Esophagus (tissue), 2 donors: ENCODE measurements at regions not wholly inside any gene's neighbourhood (a gene's known extent, or its start where the extent isn't known, plus 50 kb on each side); places are given as distances from the start of the nearest gene placed in this dataset.

Source experiments
- H3K27ac ChIP-seq, 2 donors: one replicate each; pipeline ENCODE4 v1.5.1; 2013; ENCODE audit warnings: low read depth in 2 of 2, mild to moderate bottlenecking in 2 of 2, inconsistent platforms in 1 of 2, low read length in 1 of 2, moderate library complexity in 1 of 2
- H3K27me3 ChIP-seq, 2 donors: one replicate each; pipeline ENCODE4 v1.6.1; 2013; ENCODE audit warnings: low read length in 2 of 2, control low read depth in 1 of 2, mild to moderate bottlenecking in 1 of 2; ENCODE audit not compliant: insufficient read depth in 2 of 2, control insufficient read depth in 1 of 2
- H3K36me3 ChIP-seq, 2 donors: one replicate each; pipeline ENCODE4 v1.6.1; 2013; ENCODE audit warnings: low read length in 1 of 2; ENCODE audit not compliant: control insufficient read depth in 2 of 2, insufficient read depth in 2 of 2
- H3K4me1 ChIP-seq, 2 donors: one replicate each; pipeline ENCODE4 v1.6.1; 2013; ENCODE audit warnings: low read length in 1 of 2; ENCODE audit not compliant: control insufficient read depth in 2 of 2, insufficient read depth in 2 of 2
- H3K4me3 ChIP-seq, 2 donors: one replicate each; pipeline ENCODE4 v1.5.1; 2013; ENCODE audit warnings: low read length in 2 of 2, mild to moderate bottlenecking in 2 of 2, low read depth in 1 of 2, moderate library complexity in 1 of 2
- H3K9me3 ChIP-seq, 2 donors: one replicate each; pipeline ENCODE4 v1.6.1; 2013; ENCODE audit warnings: mild to moderate bottlenecking in 2 of 2, low read depth in 1 of 2, low read length in 1 of 2, moderate library complexity in 1 of 2; ENCODE audit not compliant: control insufficient read depth in 2 of 2, insufficient read depth in 1 of 2
- WGBS, 2 donors: extraction: QIAGEN DNeasy Blood & Tissue Kit; methylation state at CpG; one replicate each; pipeline ENCODE4 v1.1.7; 2013; 5-methylcytosine and 5-hydroxymethylcytosine counted together
- donor health status: healthy with polysubstance abuse.
- donor health status: Bipolar disorder and iron deficiency.

- H3K27ac ChIP-seq, result no peak overlapping the region
- no peaks in the 10 kb centered on the region for H3K36me3 ChIP-seq
- H3K4me1 ChIP-seq, result no peaks in the 10 kb centered on the region
- H3K27me3 ChIP-seq, result no peaks in the 10 kb centered on the region
- peaks cover 0 to 6% of the 10 kb centered on the region in 2 donors for H3K9me3 ChIP-seq
- H3K4me3 ChIP-seq, result no peak overlapping the region
Measured at GRCh38 chr18:52118684-52119083, 221.3 kb upstream of the DCC start.

DNA sequence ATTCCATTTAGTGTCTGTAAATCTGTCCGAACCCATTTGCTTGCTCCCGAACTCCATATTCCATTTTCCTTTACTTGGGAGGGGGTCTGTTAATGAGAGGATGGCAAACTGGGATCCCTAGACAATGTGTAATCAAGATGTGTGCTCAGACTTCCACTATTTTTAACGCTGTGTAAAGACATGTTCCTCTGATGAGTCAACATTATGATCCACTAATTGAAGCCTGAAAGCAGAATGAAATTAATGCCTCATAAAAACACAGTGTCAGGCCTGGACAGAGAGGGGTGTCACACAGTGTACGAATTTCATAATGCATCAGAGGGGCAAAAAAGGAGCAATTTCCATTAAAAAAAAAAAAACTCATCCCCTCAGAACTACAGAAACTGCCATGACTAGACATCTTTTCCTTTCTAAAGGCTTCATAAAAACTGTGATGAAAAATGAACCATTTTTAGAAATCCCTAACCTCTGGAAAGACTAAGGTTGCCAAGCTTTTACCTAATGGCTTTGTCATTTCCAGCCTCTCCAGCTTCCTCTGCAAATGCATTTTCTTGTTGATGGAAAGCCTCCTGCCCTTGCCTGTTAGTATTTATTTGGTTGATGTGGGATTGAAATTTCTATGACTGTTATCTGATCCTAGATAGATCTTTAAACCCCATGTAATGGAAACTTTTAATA is 209.2 kb upstream of the DCC start:
- no peak overlapping the region for H3K27ac ChIP-seq

GRCh38 chr18:52131845-52132244 is 208.2 kb upstream of the DCC start:
- H3K27me3 ChIP-seq, result no peaks in the 10 kb centered on the region
- H3K36me3 ChIP-seq, result no peaks in the 10 kb centered on the region
- H3K4me3 ChIP-seq, result no peak overlapping the region
- H3K4me1 ChIP-seq, result no peaks in the 10 kb centered on the region
- H3K9me3 ChIP-seq, result peaks cover 0 to 3% of the 10 kb centered on the region in 2 donors
- WGBS, 2 donors, result 70 to 74% methylated on average over 3 of the region's 3 CpGs
- H3K27ac ChIP-seq, result no peak overlapping the region

More for the DNA sequence above, 209.2 kb upstream of the DCC start:
- Histone ChIP-seq H3K4me1 (no peaks in the 10 kb centered on the region), H3K4me3 (no peak overlapping the region), H3K9me3 (peaks cover 0 to 3% of the 10 kb centered on the region in 2 donors), H3K36me3 (no peaks in the 10 kb centered on the region), H3K27me3 (no peaks in the 10 kb centered on the region)
- 64 to 71% methylated on average over 4 of the region's 4 CpGs for WGBS, 2 donors

DNA sequence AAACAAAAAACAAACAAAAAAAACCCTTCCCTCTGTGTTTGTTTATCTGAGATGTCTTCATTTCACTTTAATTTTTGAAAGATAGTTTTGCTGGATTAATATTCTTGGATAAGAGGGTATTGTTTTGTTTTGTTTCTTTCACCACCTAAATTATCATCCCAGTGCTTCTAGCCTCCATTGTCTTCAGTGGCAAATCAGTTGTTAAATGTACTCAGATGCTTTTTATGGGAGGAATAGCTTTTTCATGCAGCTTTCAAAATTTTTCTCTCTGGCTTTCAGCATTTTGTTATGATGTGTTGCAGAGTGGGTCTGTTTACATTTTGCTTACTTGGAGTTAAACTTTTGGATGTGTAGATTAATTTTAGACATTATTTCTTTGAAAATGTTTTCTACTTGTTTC is 203.5 kb upstream of the DCC start:
- Histone ChIP-seq H3K4me1 (no peaks in the 10 kb centered on the region), H3K27me3 (no peaks in the 10 kb centered on the region), H3K36me3 (no peaks in the 10 kb centered on the region), H3K27ac (no peak overlapping the region), H3K9me3 (peaks cover 0 to 3% of the 10 kb centered on the region in 2 donors), H3K4me3 (no peak overlapping the region)

DNA sequence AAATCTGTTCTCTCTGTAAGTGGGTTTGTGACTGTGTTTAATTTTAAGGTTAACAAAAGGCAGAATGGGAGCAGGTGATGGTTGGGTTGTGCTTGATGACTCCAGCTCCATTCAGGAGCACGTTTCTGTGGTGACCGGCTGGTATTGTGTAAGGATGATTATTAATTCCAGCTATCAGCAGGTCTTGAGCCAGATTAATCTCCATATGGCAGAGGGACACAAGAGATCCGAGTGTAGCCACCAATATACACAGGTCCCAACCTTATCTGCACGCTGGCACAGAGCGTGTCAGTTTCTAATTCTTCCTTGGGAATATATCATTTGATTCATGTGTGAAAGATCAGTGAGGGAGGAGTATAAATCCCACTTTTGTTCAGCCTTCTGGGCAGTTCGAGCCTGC is 199.0 kb upstream of the DCC start:
- Histone ChIP-seq H3K27ac (no peak overlapping the region), H3K4me3 (no peak overlapping the region), H3K9me3 (no peaks in the 10 kb centered on the region), H3K36me3 (no peaks in the 10 kb centered on the region), H3K27me3 (no peaks in the 10 kb centered on the region), H3K4me1 (no peaks in the 10 kb centered on the region)
- WGBS, 2 donors, result 78 to 80% methylated on average over 6 of the region's 6 CpGs

- 69 to 84% methylated on average over 2 of the region's 2 CpGs for WGBS, 2 donors
- H3K9me3 ChIP-seq, result peaks cover 3% of the 10 kb centered on the region in 2 donors
- no peak overlapping the region for H3K27ac ChIP-seq
- no peak overlapping the region for H3K4me3 ChIP-seq
- H3K4me1 ChIP-seq, result no peaks in the 10 kb centered on the region
- no peaks in the 10 kb centered on the region for H3K36me3 ChIP-seq
- H3K27me3 ChIP-seq, result no peaks in the 10 kb centered on the region
Measured at GRCh38 chr18:52150050-52150449, 189.9 kb upstream of the DCC start.

GRCh38 chr18:52152036-52152435 is 188.0 kb upstream of the DCC start:
- no peak overlapping the region for H3K27ac ChIP-seq
- no peak overlapping the region for H3K4me3 ChIP-seq
- peaks cover 3% of the 10 kb centered on the region in 2 donors for H3K9me3 ChIP-seq
- 66 to 69% methylated on average over 3 of the region's 3 CpGs for WGBS, 2 donors
- no peaks in the 10 kb centered on the region for H3K36me3 ChIP-seq
- no peaks in the 10 kb centered on the region for H3K4me1 ChIP-seq
- H3K27me3 ChIP-seq, result no peaks in the 10 kb centered on the region

DNA sequence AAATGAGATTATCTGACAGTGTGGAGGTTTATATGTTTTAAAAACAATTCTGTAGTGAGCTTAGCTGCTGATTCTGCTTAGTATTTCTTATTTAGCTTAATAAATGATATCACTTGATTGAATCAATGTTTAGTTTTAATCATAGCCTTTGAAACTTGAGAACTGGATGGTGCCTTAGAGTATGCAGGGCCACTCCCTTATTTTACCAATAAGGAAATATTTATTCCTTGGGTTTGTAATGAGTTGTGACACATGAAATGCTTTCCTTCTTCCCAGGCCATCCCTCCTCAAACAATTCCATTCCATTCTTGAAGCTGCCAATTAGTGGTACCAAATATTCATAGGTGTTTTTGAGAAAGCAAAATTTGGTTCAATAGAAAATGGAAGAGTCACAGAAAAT is 183.8 kb upstream of the DCC start:
- Histone ChIP-seq H3K4me3 (no peak overlapping the region), H3K27ac (no peak overlapping the region), H3K27me3 (no peaks in the 10 kb centered on the region), H3K4me1 (no peaks in the 10 kb centered on the region), H3K9me3 (peaks cover 2 to 3% of the 10 kb centered on the region in 2 donors), H3K36me3 (no peaks in the 10 kb centered on the region)

DNA sequence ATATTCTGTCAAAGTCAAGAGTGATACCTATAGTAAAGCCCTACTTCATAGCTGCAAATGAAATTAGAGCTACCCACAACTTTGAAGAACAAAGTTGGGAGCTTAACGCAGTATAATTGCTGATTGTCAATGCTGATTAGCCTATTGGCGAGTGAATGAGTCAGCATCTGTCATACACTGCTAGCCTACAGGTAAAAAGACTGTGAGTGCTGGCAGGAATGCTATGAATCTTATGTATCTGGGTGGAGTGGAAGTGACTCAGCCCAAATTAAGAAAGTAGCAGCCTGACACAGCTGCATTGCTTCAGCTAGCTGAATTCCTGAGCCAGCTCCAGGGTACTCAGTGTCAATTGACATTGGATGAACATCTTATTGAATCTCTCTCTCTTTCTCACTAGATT is 179.4 kb upstream of the DCC start:
- Histone ChIP-seq H3K27me3 (no peaks in the 10 kb centered on the region), H3K4me1 (no peaks in the 10 kb centered on the region), H3K36me3 (no peaks in the 10 kb centered on the region), H3K9me3 (peaks cover 0 to 5% of the 10 kb centered on the region in 2 donors), H3K4me3 (no peak overlapping the region), H3K27ac (no peak overlapping the region)
- 58 to 75% methylated on average over 2 of the region's 2 CpGs for whole genome bisulfite sequencing, 2 donors

- WGBS, 2 donors, result 91 to 98% methylated on average over 1 of the region's 1 CpG
- H3K36me3 ChIP-seq, result no peaks in the 10 kb centered on the region
- no peaks in the 10 kb centered on the region for H3K27me3 ChIP-seq
- H3K4me1 ChIP-seq, result no peaks in the 10 kb centered on the region
- H3K9me3 ChIP-seq, result peaks cover 2 to 5% of the 10 kb centered on the region in 2 donors
- H3K27ac ChIP-seq, result no peak overlapping the region
- no peak overlapping the region for H3K4me3 ChIP-seq
Measured at GRCh38 chr18:52163478-52163877, 176.5 kb upstream of the DCC start.
